Sigmoid colon (tissue), 4 donors: ENCODE measurements at regions not wholly inside any gene's neighbourhood (a gene's known extent, or its start where the extent isn't known, plus 50 kb on each side); places are given as distances from the start of the nearest gene placed in this dataset.

Experiments
- POLR2A ChIP-seq, 2 donors: fragments of 450-650 bp; IDR thresholded peaks; one replicate each; pipeline ENCODE4 v1.6.1; 2016; ENCODE audit warnings: antibody characterized with exemption in 2 of 2, mild to moderate bottlenecking in 2 of 2, moderate library complexity in 2 of 2
- POLR2AphosphoS5 ChIP-seq, 4 donors: sonication (generic); formaldehyde crosslinking; IDR thresholded peaks; one replicate each; pipeline ENCODE4 v1.6.1; 2017; ENCODE audit warnings: antibody characterized with exemption in 4 of 4
- TF ChIP-seq, protein P1 (sequence below), 4 experiments: fragments of 450-650 bp in 3 of 4; fragments of 200-600 bp in 1 of 4; IDR thresholded peaks; one replicate each; pipeline ENCODE4 v1.5.1; 2016 to 2019; ENCODE audit warnings: antibody characterized with exemption in 4 of 4, mild to moderate bottlenecking in 3 of 4, moderate library complexity in 2 of 4

DNA sequence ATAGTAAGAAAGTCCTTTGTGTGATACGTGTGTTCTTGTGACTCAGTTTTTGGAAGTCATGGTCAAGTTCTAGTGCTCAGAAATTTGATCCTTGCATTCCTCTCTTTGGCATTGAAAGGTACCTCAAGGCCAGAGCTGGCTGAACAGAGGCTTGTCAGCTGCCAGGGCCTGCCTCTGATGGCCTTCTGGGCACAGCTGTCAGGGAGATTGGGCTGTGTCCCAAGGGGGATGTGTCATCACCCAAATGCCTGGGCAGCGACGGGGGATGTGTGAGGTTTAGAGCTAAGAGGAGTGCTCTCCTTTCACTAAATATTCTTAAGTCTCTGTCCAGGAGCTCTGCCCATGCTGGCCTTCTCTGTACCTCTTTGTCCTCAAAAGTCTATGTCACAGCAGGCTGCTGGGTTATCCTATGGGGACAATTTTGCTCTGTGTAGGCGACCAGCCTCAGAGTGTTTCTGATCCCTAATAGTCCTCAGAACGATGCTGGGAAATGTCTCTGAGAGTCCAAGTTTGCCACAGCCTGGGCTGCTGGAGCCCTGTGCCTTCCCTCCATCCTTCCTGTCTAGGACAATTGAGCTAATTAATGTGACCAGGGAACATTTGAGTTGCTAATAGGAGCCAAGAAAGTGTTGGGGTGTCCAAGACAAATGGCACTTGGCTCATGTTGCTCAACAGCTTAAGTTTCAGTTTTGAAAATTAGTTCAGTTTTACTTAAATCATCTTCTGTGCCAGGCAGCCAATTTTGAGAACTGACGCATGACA is 115.4 kb upstream of the ZNF521 start:
- TF ChIP-seq, protein P1, sequence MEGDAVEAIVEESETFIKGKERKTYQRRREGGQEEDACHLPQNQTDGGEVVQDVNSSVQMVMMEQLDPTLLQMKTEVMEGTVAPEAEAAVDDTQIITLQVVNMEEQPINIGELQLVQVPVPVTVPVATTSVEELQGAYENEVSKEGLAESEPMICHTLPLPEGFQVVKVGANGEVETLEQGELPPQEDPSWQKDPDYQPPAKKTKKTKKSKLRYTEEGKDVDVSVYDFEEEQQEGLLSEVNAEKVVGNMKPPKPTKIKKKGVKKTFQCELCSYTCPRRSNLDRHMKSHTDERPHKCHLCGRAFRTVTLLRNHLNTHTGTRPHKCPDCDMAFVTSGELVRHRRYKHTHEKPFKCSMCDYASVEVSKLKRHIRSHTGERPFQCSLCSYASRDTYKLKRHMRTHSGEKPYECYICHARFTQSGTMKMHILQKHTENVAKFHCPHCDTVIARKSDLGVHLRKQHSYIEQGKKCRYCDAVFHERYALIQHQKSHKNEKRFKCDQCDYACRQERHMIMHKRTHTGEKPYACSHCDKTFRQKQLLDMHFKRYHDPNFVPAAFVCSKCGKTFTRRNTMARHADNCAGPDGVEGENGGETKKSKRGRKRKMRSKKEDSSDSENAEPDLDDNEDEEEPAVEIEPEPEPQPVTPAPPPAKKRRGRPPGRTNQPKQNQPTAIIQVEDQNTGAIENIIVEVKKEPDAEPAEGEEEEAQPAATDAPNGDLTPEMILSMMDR (IDR thresholded peaks at IDR 0.05) = no peak
- TF ChIP-seq POLR2AphosphoS5 (IDR thresholded peaks at IDR 0.05) = peak in 1 of 4 donors; percentile 34
- TF ChIP-seq POLR2A (IDR thresholded peaks at IDR 0.05) = no peak
